K562 (cell line): ENCODE measurements at regions not wholly inside any gene's neighbourhood (a gene's known extent, or its start where the extent isn't known, plus 50 kb on each side); places are given as distances from the start of the nearest gene placed in this dataset.

Source experiments
- ATAC-seq: fragments of 200-7000 bp; cut with Tn5 transposase; 3 replicates; pipeline ENCODE4 v1.9.1; 2020; ENCODE audit warnings: moderate library complexity
- BruUV-seq: library from RNA; stranded (reverse); fragments of 400-500 nt; replicated peaks from 2 replicates; lab custom pipeline; 2021; lab: Mats Ljungman, UMichigan
- CTCF ChIA-PET: fragments of 300-600 bp; formaldehyde crosslinking; extraction: SDS; loops from one replicate; lab custom pipeline; 2021; ENCODE audit warnings: low intra/inter-chr PET ratio; lab: Yijun Ruan, JAX
- POLR2A ChIA-PET: fragments of 300-600, 350-650 bp; sonication (Branson Sonifier 250); formaldehyde crosslinking; extraction: SDS; loops from one replicate; lab custom pipeline; 2021; ENCODE audit warnings: antibody characterized with exemption, inconsistent platforms; lab: Yijun Ruan, JAX
- DNase-seq, 4 experiments: peaks; one replicate each; pipeline versions ENCODE4 v3.0.0 to v3.0.0-alpha.2; 2011 to 2018; ENCODE audit warnings: low spot score in 3 of 4, mixed read lengths in 3 of 4; ENCODE audit errors: extremely low read depth in 1 of 4
- FAIRE-seq: peaks from 2 replicates; lab custom pipeline; 2011; peaks lifted over from hg19 to GRCh38; lab: Jason Lieb, UNC
- H2AFZ ChIP-seq: 2 replicates; pipeline ENCODE4 v1.6.0; 2011; ENCODE audit warnings: low read depth, low read length, control low read depth, inconsistent platforms
- H3K27ac ChIP-seq: fragments of 200-600 bp; 3 replicates; pipeline ENCODE4 v1.8.0; 2011; ENCODE audit warnings: low read depth, mild to moderate bottlenecking, control low read depth, inconsistent platforms, low read length, moderate library complexity, mixed read lengths; ENCODE audit errors: extremely low read depth
- H3K27me3 ChIP-seq, 2 experiments: fragments of 300-600 bp in 1 of 2; 2 replicates in 1 of 2; 3 replicates in 1 of 2; pipeline versions ENCODE4 v1.6.0 to v1.8.0; 2011; ENCODE audit warnings: inconsistent platforms in 2 of 2, low read length in 2 of 2, mild to moderate bottlenecking in 1 of 2, mixed read lengths in 1 of 2, moderate library complexity in 1 of 2; ENCODE audit not compliant: control insufficient read depth in 2 of 2, insufficient read depth in 2 of 2
- H3K36me3 ChIP-seq: fragments of 300-600 bp; 3 replicates; pipeline ENCODE4 v1.8.0; 2011; ENCODE audit warnings: mild to moderate bottlenecking, low read length, inconsistent platforms; ENCODE audit not compliant: control insufficient read depth, insufficient read depth
- H3K4me1 ChIP-seq, 2 experiments: fragments of 200-600 bp in 1 of 2; replicated peaks in 1 of 2; 2 replicates in 1 of 2; 3 replicates in 1 of 2; pipeline versions ENCODE4 v1.5.1 to v1.8.0; 2011; ENCODE audit warnings: inconsistent platforms in 2 of 2, low read length in 2 of 2, mild to moderate bottlenecking in 1 of 2, mixed read lengths in 1 of 2, moderate library complexity in 1 of 2; ENCODE audit not compliant: control insufficient read depth in 2 of 2, insufficient read depth in 2 of 2
- H3K4me2 ChIP-seq: 2 replicates; pipeline ENCODE4 v1.6.1; 2011; ENCODE audit warnings: low read length, control low read depth, inconsistent platforms, mixed read lengths; ENCODE audit not compliant: insufficient read depth
- H3K4me3 ChIP-seq: fragments of 200-600 bp; sonication (generic), shearing (Covaris generic); 2 replicates; pipeline ENCODE4 v1.5.1; 2016; ENCODE audit warnings: control low read depth, inconsistent platforms
- H3K79me2 ChIP-seq: fragments of 200-600 bp; 3 replicates; pipeline ENCODE4 v1.8.0; 2011; ENCODE audit warnings: low read length, inconsistent platforms; ENCODE audit not compliant: control insufficient read depth, insufficient read depth
- H3K9ac ChIP-seq, 2 experiments: 2 replicates each; pipeline versions ENCODE4 v1.6.0 to v1.6.1; 2011; ENCODE audit warnings: low read depth in 2 of 2, low read length in 2 of 2, control low read depth in 1 of 2, inconsistent platforms in 1 of 2, mild to moderate bottlenecking in 1 of 2, mixed read lengths in 1 of 2; ENCODE audit not compliant: insufficient read depth in 1 of 2
- H3K9me1 ChIP-seq: one replicate; pipeline ENCODE4 v1.6.0; 2011; ENCODE audit warnings: inconsistent platforms, mild to moderate bottlenecking, low read length, moderate library complexity; ENCODE audit not compliant: control insufficient read depth, insufficient read depth
- H3K9me3 ChIP-seq: replicated peaks from 2 replicates; pipeline ENCODE4 v1.5.1; 2011; ENCODE audit warnings: low read depth, low read length, inconsistent platforms; ENCODE audit not compliant: control insufficient read depth, insufficient read depth
- H4K20me1 ChIP-seq: replicated peaks from 2 replicates; pipeline ENCODE4 v1.6.1; 2011; ENCODE audit warnings: low read length, inconsistent platforms, mixed read lengths; ENCODE audit not compliant: control insufficient read depth, insufficient read depth
- BRD4 ChIP-seq: fragments of 200-600 bp; sonication (generic); IDR thresholded peaks from 2 replicates; pipeline ENCODE4 v1.6.1; 2017; ENCODE audit warnings: inconsistent platforms
- L3MBTL2 ChIP-seq: fragments of 450-650 bp; IDR thresholded peaks from 2 replicates; pipeline ENCODE4 v1.6.1; 2016; ENCODE audit warnings: mild to moderate bottlenecking, moderate library complexity
- NFIX ChIP-seq: fragments of 250-450 bp; sonication (Bioruptor Pico); IDR thresholded peaks from 2 replicates; pipeline ENCODE4 v1.4.0; 2020; ENCODE audit warnings: low read depth, mild to moderate bottlenecking, moderate library complexity
- NR3C1 ChIP-seq: sonication (generic); formaldehyde crosslinking; IDR thresholded peaks from 2 replicates; pipeline ENCODE4 v1.8.1; 2022; ENCODE audit warnings: missing genetic modification reagents
- PHF8 ChIP-seq: fragments of 200-600 bp; sonication (generic); IDR thresholded peaks from 2 replicates; pipeline ENCODE4 v1.6.1; 2012; ENCODE audit warnings: mixed run types, mild to moderate bottlenecking, inconsistent platforms, low read length, moderate library complexity, borderline replicate concordance
- TAF9B ChIP-seq: fragments of 450-650 bp; IDR thresholded peaks from 2 replicates; pipeline ENCODE4 v1.6.1; 2018; ENCODE audit warnings: mild to moderate bottlenecking; ENCODE audit not compliant: partially characterized antibody
- TSC22D4 ChIP-seq: fragments of 450-650 bp; IDR thresholded peaks from 2 replicates; pipeline ENCODE4 v1.6.1; 2016; ENCODE audit warnings: missing genetic modification characterization, missing biosample characterization, control low read depth
- ZFPM2 ChIP-seq: fragments of 250-450 bp; sonication (Bioruptor Pico); IDR thresholded peaks from 2 replicates; pipeline ENCODE4 v1.5.1; 2022; ENCODE audit warnings: mild to moderate bottlenecking
- ZNF174 ChIP-seq: fragments of 250-450 bp; sonication (Bioruptor Pico); IDR thresholded peaks from 2 replicates; pipeline ENCODE4 v1.4.0; 2020; ENCODE audit warnings: mild to moderate bottlenecking
- WGBS: fragments of 100-300 bp; shearing (Covaris generic); methylation state at CpG from one replicate; pipeline ENCODE4 v1.1.6; 2016; ENCODE audit warnings: low coverage, mixed read lengths; ENCODE audit not compliant: insufficient coverage; ENCODE audit errors: missing lambda C conversion rate; 5-methylcytosine and 5-hydroxymethylcytosine counted together
- in situ Hi-C: fragments of 300-500 bp; cut with MboI; formaldehyde crosslinking; loops from 4 replicates; pipeline ENCODE4 v1.15.0; 2018; ENCODE audit warnings: inconsistent platforms, mixed read lengths
- intact Hi-C: fragments of 100-400 bp; cut with micrococcal nuclease; formaldehyde crosslinking; loops from 2 replicates; pipeline ENCODE4 v1.14.2; 2022
- TF ChIP-seq, protein P1 (sequence below): fragments of 250-450 bp; sonication (Bioruptor Pico); IDR thresholded peaks from 2 replicates; pipeline ENCODE4 v1.4.0; 2020
- TF ChIP-seq, protein P2 (sequence below), 2 experiments: IDR thresholded peaks in 1 of 2; conservative IDR thresholded peaks in 1 of 2; 2 replicates each; pipeline ENCODE4 v1.6.1; 2016; ENCODE audit warnings: low read depth in 2 of 2, mild to moderate bottlenecking in 1 of 2, missing compliant biosample characterization in 1 of 2, missing genetic modification characterization in 1 of 2, moderate library complexity in 1 of 2
- TF ChIP-seq, protein P3 (sequence below): fragments of 450-650 bp; IDR thresholded peaks from 2 replicates; pipeline ENCODE4 v1.6.1; 2017; ENCODE audit warnings: mild to moderate bottlenecking, moderate library complexity

DNA sequence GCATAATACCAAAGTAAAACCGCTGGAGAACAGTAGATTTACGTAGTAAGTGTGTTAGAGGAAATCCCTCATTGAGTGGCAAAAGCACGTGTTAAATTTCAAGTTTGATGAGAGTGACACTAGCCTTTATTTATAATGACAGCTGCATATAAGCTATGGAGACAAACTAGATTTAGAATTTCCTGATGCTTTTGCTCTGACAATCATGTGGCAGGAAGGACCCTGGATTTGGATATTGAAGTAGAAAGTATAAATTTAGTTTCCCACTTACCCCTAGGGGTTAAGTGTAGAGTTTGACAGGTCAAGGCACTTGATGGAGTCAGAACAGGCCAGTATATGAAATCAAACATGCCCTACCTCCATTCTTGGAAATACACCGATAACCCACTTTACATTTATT lies 983.1 kb downstream of the FLRT2 start:
- Histone ChIP-seq H3K79me2 (no peaks in the 10 kb centered on the region), H3K9me3 (no peaks in the 10 kb centered on the region), H2AFZ (no peak overlapping the region), H3K27me3 (no peaks in the 10 kb centered on the region), H3K27ac (no peak overlapping the region), H3K9me1 (no peaks in the 10 kb centered on the region), H4K20me1 (no peaks in the 10 kb centered on the region), H3K4me1 (no peaks in the 10 kb centered on the region), H3K4me2 (no peak overlapping the region), H3K4me3 (no peak overlapping the region), H3K9ac (no peak overlapping the region), H3K36me3 (no peaks in the 10 kb centered on the region)
- ATAC-seq, result no peak
- ChIA-PET CTCF (no interaction called here), POLR2A (no interaction called here)
- intact Hi-C loops, result no loop called here
- FAIRE-seq, result no peak
- in situ Hi-C loops, result no loop called here
- WGBS, result 4% methylated on average over 4 of the region's 4 CpGs
- no TSS peak for BruUV-seq
- DNase-seq, result no peak
- no peak for TF ChIP-seq L3MBTL2
- TF ChIP-seq BRD4, result no peak
- TF ChIP-seq TSC22D4 (tag), result no peak
- TF ChIP-seq TAF9B, result no peak
- no peak for TF ChIP-seq ZFPM2
- TF ChIP-seq, protein P1, sequence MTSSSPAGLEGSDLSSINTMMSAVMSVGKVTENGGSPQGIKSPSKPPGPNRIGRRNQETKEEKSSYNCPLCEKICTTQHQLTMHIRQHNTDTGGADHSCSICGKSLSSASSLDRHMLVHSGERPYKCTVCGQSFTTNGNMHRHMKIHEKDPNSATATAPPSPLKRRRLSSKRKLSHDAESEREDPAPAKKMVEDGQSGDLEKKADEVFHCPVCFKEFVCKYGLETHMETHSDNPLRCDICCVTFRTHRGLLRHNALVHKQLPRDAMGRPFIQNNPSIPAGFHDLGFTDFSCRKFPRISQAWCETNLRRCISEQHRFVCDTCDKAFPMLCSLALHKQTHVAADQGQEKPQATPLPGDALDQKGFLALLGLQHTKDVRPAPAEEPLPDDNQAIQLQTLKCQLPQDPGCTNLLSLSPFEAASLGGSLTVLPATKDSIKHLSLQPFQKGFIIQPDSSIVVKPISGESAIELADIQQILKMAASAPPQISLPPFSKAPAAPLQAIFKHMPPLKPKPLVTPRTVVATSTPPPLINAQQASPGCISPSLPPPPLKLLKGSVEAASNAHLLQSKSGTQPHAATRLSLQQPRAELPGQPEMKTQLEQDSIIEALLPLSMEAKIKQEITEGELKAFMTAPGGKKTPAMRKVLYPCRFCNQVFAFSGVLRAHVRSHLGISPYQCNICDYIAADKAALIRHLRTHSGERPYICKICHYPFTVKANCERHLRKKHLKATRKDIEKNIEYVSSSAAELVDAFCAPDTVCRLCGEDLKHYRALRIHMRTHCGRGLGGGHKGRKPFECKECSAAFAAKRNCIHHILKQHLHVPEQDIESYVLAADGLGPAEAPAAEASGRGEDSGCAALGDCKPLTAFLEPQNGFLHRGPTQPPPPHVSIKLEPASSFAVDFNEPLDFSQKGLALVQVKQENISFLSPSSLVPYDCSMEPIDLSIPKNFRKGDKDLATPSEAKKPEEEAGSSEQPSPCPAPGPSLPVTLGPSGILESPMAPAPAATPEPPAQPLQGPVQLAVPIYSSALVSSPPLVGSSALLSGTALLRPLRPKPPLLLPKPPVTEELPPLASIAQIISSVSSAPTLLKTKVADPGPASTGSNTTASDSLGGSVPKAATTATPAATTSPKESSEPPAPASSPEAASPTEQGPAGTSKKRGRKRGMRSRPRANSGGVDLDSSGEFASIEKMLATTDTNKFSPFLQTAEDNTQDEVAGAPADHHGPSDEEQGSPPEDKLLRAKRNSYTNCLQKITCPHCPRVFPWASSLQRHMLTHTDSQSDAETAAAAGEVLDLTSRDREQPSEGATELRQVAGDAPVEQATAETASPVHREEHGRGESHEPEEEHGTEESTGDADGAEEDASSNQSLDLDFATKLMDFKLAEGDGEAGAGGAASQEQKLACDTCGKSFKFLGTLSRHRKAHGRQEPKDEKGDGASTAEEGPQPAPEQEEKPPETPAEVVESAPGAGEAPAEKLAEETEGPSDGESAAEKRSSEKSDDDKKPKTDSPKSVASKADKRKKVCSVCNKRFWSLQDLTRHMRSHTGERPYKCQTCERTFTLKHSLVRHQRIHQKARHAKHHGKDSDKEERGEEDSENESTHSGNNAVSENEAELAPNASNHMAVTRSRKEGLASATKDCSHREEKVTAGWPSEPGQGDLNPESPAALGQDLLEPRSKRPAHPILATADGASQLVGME, result no peak
- no peak for TF ChIP-seq NR3C1
- TF ChIP-seq NFIX (CRISPR knock-in tag), result no peak
- TF ChIP-seq PHF8, result no peak
- TF ChIP-seq, protein P2, sequence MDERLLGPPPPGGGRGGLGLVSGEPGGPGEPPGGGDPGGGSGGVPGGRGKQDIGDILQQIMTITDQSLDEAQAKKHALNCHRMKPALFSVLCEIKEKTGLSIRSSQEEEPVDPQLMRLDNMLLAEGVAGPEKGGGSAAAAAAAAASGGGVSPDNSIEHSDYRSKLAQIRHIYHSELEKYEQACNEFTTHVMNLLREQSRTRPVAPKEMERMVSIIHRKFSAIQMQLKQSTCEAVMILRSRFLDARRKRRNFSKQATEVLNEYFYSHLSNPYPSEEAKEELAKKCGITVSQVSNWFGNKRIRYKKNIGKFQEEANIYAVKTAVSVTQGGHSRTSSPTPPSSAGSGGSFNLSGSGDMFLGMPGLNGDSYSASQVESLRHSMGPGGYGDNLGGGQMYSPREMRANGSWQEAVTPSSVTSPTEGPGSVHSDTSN (CRISPR knock-in tag; IDR thresholded peaks at IDR 0.05; ENCODE audit: low read depth), result no peak
- TF ChIP-seq, protein P2 (tag; conservative IDR thresholded peaks at IDR 0.05; ENCODE audit: low read depth), result no peak
- no peak for TF ChIP-seq ZNF174
- TF ChIP-seq, protein P3, sequence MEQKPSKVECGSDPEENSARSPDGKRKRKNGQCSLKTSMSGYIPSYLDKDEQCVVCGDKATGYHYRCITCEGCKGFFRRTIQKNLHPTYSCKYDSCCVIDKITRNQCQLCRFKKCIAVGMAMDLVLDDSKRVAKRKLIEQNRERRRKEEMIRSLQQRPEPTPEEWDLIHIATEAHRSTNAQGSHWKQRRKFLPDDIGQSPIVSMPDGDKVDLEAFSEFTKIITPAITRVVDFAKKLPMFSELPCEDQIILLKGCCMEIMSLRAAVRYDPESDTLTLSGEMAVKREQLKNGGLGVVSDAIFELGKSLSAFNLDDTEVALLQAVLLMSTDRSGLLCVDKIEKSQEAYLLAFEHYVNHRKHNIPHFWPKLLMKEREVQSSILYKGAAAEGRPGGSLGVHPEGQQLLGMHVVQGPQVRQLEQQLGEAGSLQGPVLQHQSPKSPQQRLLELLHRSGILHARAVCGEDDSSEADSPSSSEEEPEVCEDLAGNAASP, result no peak
